ENCODE measurements at regions not wholly inside any gene's neighbourhood (a gene's known extent, or its start where the extent isn't known, plus 50 kb on each side); places are given as distances from the start of the nearest gene placed in this dataset.

GRCh38 chr11:90310210-90310609, 87.4 kb upstream of the CHORDC1 start:
- TF ChIP-seq, protein P1, sequence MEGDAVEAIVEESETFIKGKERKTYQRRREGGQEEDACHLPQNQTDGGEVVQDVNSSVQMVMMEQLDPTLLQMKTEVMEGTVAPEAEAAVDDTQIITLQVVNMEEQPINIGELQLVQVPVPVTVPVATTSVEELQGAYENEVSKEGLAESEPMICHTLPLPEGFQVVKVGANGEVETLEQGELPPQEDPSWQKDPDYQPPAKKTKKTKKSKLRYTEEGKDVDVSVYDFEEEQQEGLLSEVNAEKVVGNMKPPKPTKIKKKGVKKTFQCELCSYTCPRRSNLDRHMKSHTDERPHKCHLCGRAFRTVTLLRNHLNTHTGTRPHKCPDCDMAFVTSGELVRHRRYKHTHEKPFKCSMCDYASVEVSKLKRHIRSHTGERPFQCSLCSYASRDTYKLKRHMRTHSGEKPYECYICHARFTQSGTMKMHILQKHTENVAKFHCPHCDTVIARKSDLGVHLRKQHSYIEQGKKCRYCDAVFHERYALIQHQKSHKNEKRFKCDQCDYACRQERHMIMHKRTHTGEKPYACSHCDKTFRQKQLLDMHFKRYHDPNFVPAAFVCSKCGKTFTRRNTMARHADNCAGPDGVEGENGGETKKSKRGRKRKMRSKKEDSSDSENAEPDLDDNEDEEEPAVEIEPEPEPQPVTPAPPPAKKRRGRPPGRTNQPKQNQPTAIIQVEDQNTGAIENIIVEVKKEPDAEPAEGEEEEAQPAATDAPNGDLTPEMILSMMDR (IDR thresholded peaks at IDR 0.05), result peak; percentile 21 to 30 (median 26)
- TF ChIP-seq POLR2A (IDR thresholded peaks at IDR 0.05), result no peak
